IPS-NIHi11 (cell line): ENCODE measurements at regions not wholly inside any gene's neighbourhood (a gene's known extent, or its start where the extent isn't known, plus 50 kb on each side); places are given as distances from the start of the nearest gene placed in this dataset.

Experiments used
- DNase-seq: peaks from one replicate; pipeline ENCODE4 v3.0.0; 2012; ENCODE audit warnings: mixed read lengths, low spot score

- DNase-seq = no peak
Observed at GRCh38 chr5:147963948-147964693, 57.8 kb upstream of the C5orf46 start.

GRCh38 chr5:147963436-147963835, 57.1 kb upstream of the C5orf46 start:
- DNase-seq = no peak

- no peak for DNase-seq
Observed at GRCh38 chr5:147961208-147961749, 54.9 kb upstream of the C5orf46 start.

- DNase-seq = no peak
Observed at GRCh38 chr5:147957901-147958300, 51.6 kb upstream of the C5orf46 start.

DNA sequence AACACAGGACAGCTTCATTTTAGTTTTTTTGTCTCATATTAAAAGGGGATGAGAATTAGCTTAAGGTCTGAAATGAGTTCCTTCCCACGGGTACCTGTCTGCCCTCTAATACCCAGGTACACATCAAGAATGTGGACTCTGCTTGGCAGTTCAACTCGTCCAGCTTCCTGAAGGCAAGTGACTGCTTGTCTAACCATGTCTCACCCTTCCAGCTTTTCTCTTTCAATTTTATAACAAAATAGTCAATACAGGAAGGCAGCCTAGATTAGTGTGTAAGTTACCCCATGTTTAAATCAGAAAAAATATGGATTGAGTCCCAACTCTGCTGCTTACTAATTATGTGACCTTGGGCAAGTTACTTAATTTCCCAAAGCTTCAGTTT, 50.5 kb upstream of the C5orf46 start:
- no peak for DNase-seq

DNA sequence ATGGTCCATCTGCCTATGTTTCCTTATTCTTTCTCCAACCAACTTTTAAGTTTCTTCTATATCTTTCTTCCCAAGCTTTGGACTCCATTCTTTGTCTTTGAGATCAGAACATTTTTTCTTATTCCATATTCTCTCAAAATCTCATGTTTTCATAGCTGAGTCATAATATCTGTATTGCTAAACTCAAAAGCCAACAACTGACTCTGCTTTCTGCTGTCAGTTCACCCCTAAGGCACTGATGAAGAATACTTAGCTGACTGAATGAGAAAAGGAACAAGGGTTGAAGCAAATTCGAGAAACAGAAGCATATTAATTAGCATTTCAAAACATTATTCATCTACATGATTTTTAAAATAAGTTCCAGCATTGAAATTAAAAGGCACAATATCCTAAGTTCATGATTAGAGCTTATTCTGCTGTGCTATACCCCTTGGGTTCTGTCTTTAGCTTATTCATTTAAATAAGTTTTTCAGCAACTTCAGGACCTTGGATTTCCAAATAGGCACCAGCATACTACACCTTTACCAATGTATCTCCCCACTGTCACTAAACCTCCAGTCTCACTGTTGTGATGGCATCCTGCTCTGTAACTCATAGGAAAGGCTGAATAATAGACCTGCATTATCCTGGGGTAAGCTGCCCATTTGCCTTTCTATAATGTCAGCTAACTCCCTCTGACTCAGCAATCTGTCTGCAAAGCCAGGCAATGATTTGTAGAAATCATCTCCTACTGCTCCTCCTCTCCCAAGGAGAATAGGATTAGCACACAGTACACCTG, 49.9 kb upstream of the C5orf46 start:
- DNase-seq = no peak
